B cell (primary cell): ENCODE measurements at regions not wholly inside any gene's neighbourhood (a gene's known extent, or its start where the extent isn't known, plus 50 kb on each side); places are given as distances from the start of the nearest gene placed in this dataset.

Experiments used
- ATAC-seq: fragments of 200-7000 bp; cut with Tn5 transposase; one replicate; pipeline ENCODE4 v1.10.0; 2021; ENCODE audit warnings: low read depth, mild to moderate bottlenecking, moderate number of reproducible peaks, moderate library complexity
- CTCF ChIA-PET: fragments of 350-600 bp; sonication (Branson Sonifier 250); formaldehyde crosslinking; loops from one replicate; lab custom pipeline; 2021; ENCODE audit warnings: antibody characterized with exemption, inconsistent platforms; lab: Charles Lee
- POLR2A ChIA-PET: fragments of 350-600 bp; sonication (Branson Sonifier 250); formaldehyde crosslinking; loops from one replicate; lab custom pipeline; 2021; ENCODE audit warnings: antibody characterized with exemption; lab: Charles Lee
- DNase-seq: peaks from one replicate; pipeline ENCODE4 v3.0.0; 2013
- H2AFZ ChIP-seq: 2 replicates; pipeline ENCODE4 v1.6.1; 2012; ENCODE audit warnings: mild to moderate bottlenecking, low read depth, low read length; ENCODE audit not compliant: insufficient read depth, poor library complexity, severe bottlenecking
- H3K27ac ChIP-seq, 2 donors: 1 replicate in 1 of 2; 2 replicates in 1 of 2; pipeline ENCODE4 v1.5.1; 2012 to 2013; ENCODE audit warnings: low read length in 2 of 2, mild to moderate bottlenecking in 2 of 2, moderate library complexity in 1 of 2
- H3K27me3 ChIP-seq, 4 experiments: fragments of 200-600 bp in 1 of 4; sonication (generic) in 1 of 4; replicated peaks in 1 of 4; 1 replicate in 2 of 4; 2 replicates in 2 of 4; pipeline versions ENCODE4 v1.6.1 to v1.7.0; 2013 to 2016; ENCODE audit warnings: low read length in 3 of 4, mild to moderate bottlenecking in 2 of 4, mixed read lengths in 1 of 4, moderate library complexity in 1 of 4; ENCODE audit not compliant: insufficient read depth in 4 of 4, control insufficient read depth in 3 of 4; ENCODE audit errors: control extremely low read depth in 1 of 4
- H3K36me3 ChIP-seq, 2 experiments: replicated peaks in 1 of 2; 1 replicate in 1 of 2; 2 replicates in 1 of 2; pipeline versions ENCODE4 v1.6.1 to v1.7.1; 2013; ENCODE audit warnings: low read length in 1 of 2; ENCODE audit not compliant: insufficient read depth in 2 of 2, control insufficient read depth in 1 of 2; ENCODE audit errors: control extremely low read depth in 1 of 2, extremely low read depth in 1 of 2
- H3K4me1 ChIP-seq, 2 donors: fragments of 200-600 bp in 1 of 2; sonication (generic) in 1 of 2; 1 replicate in 1 of 2; 2 replicates in 1 of 2; pipeline versions ENCODE4 v1.5.1 to v1.6.1; 2013 to 2017; ENCODE audit warnings: low read length in 2 of 2; ENCODE audit not compliant: control insufficient read depth in 2 of 2, insufficient read depth in 2 of 2
- H3K4me2 ChIP-seq: replicated peaks from 2 replicates; pipeline ENCODE3; 2012; ENCODE audit warnings: mild to moderate bottlenecking, low read depth, low read length; ENCODE audit not compliant: poor library complexity, severe bottlenecking
- H3K4me3 ChIP-seq, 5 experiments: fragments of 200-600 bp in 1 of 5; sonication (generic) in 1 of 5; 1 replicate in 3 of 5; 2 replicates in 2 of 5; pipeline versions ENCODE4 v1.5.1 to v1.7.0; 2011 to 2016; ENCODE audit warnings: low read length in 4 of 5, mild to moderate bottlenecking in 4 of 5, low read depth in 2 of 5, control low read depth in 1 of 5, moderate library complexity in 1 of 5; ENCODE audit not compliant: insufficient read depth in 1 of 5; ENCODE audit errors: control extremely low read depth in 1 of 5, extremely low read depth in 1 of 5
- H3K79me2 ChIP-seq: fragments of 200-600 bp; sonication (generic); one replicate; pipeline ENCODE4 v1.6.0; 2016; ENCODE audit warnings: low read length; ENCODE audit not compliant: control insufficient read depth, insufficient read depth
- H3K9ac ChIP-seq: fragments of 200-600 bp; sonication (generic); 2 replicates; pipeline ENCODE4 v1.6.1; 2017; ENCODE audit warnings: mild to moderate bottlenecking, low read length, moderate library complexity
- H3K9me3 ChIP-seq, 3 donors: one replicate each; pipeline versions ENCODE4 v1.6.1 to v1.7.1; 2013; ENCODE audit warnings: low read length in 2 of 3; ENCODE audit not compliant: control insufficient read depth in 2 of 3, insufficient read depth in 1 of 3; ENCODE audit errors: control extremely low read depth in 1 of 3
- H4K20me1 ChIP-seq: 2 replicates; pipeline ENCODE4 v1.6.0; 2012; ENCODE audit warnings: mild to moderate bottlenecking, low read length; ENCODE audit not compliant: insufficient read depth, control insufficient read depth, poor library complexity, severe bottlenecking
- H3K27ac Mint-ChIP-seq: one replicate; pipeline ENCODE4 v1.8.0; 2021; ENCODE audit warnings: mixed read lengths
- H3K27me3 Mint-ChIP-seq: one replicate; pipeline ENCODE4 v1.8.0; 2021; ENCODE audit warnings: mixed read lengths
- H3K4me1 Mint-ChIP-seq: one replicate; pipeline ENCODE4 v1.8.0; 2021; ENCODE audit warnings: mixed read lengths
- H3K4me3 Mint-ChIP-seq: one replicate; pipeline ENCODE4 v1.8.0; 2021; ENCODE audit warnings: mixed read lengths
- H3K9me3 Mint-ChIP-seq: one replicate; pipeline ENCODE4 v1.8.0; 2022; ENCODE audit warnings: mixed read lengths; ENCODE audit not compliant: insufficient read depth
- EZH2 ChIP-seq: IDR thresholded peaks from 2 replicates; pipeline ENCODE4 v1.6.1; 2012; ENCODE audit warnings: borderline replicate concordance, low read depth, mild to moderate bottlenecking, moderate library complexity, low read length; ENCODE audit not compliant: insufficient read depth, poor library complexity, severe bottlenecking
- WGBS: methylation state at CpG from one replicate; pipeline ENCODE4 v1.1.5; 2013; ENCODE audit warnings: missing lambda C conversion rate; ENCODE audit not compliant: insufficient coverage; 5-methylcytosine and 5-hydroxymethylcytosine counted together
- intact Hi-C: fragments of 100-400 bp; cut with micrococcal nuclease; formaldehyde crosslinking; loops from one replicate; pipeline ENCODE4 v1.10.0; 2022
- TF ChIP-seq, protein P1 (sequence below): fragments of 200-600 bp; IDR thresholded peaks from one replicate; pipeline ENCODE4 v1.8.0; 2022; ENCODE audit warnings: antibody characterized with exemption, mild to moderate bottlenecking

GRCh38 chr11:41935241-41935640 lies 475.8 kb upstream of the LRRC4C start:
- no peaks in the 10 kb centered on the region for H3K27me3 Mint-ChIP-seq
- Histone ChIP-seq H2AFZ (no peak overlapping the region), H3K4me1 (no peaks in the 10 kb centered on the region), H3K9ac (no peak overlapping the region), H3K79me2 (no peaks in the 10 kb centered on the region), H3K27me3 (no peaks in the 10 kb centered on the region), H3K9me3 (peaks cover 0 to 5% (median 1%) of the 10 kb centered on the region in 3 donors), H3K36me3 (no peaks in the 10 kb centered on the region), H4K20me1 (no peaks in the 10 kb centered on the region), H3K4me2 (no peak overlapping the region), H3K4me3 (no peak overlapping the region), H3K27ac (no peak overlapping the region)
- H3K4me1 Mint-ChIP-seq = no peaks in the 10 kb centered on the region
- peaks cover 5% of the 10 kb centered on the region for H3K9me3 Mint-ChIP-seq
- POLR2A ChIA-PET = no interaction called here
- intact Hi-C loops = no loop called here
- 83% methylated on average over 1 of the region's 1 CpG for WGBS
- no peak overlapping the region for H3K4me3 Mint-ChIP-seq
- DNase-seq = no peak
- ATAC-seq = no peak
- CTCF ChIA-PET = no interaction called here
- H3K27ac Mint-ChIP-seq = no peak overlapping the region
- TF ChIP-seq EZH2 = no peak
- TF ChIP-seq, protein P1, sequence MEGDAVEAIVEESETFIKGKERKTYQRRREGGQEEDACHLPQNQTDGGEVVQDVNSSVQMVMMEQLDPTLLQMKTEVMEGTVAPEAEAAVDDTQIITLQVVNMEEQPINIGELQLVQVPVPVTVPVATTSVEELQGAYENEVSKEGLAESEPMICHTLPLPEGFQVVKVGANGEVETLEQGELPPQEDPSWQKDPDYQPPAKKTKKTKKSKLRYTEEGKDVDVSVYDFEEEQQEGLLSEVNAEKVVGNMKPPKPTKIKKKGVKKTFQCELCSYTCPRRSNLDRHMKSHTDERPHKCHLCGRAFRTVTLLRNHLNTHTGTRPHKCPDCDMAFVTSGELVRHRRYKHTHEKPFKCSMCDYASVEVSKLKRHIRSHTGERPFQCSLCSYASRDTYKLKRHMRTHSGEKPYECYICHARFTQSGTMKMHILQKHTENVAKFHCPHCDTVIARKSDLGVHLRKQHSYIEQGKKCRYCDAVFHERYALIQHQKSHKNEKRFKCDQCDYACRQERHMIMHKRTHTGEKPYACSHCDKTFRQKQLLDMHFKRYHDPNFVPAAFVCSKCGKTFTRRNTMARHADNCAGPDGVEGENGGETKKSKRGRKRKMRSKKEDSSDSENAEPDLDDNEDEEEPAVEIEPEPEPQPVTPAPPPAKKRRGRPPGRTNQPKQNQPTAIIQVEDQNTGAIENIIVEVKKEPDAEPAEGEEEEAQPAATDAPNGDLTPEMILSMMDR = no peak

- Mint-ChIP-seq H3K27ac (no peak overlapping the region), H3K27me3 (no peaks in the 10 kb centered on the region), H3K4me3 (no peak overlapping the region), H3K9me3 (peaks cover 5% of the 10 kb centered on the region), H3K4me1 (no peaks in the 10 kb centered on the region)
- H4K20me1 ChIP-seq = no peaks in the 10 kb centered on the region
- no peaks in the 10 kb centered on the region for H3K79me2 ChIP-seq
- no peaks in the 10 kb centered on the region for H3K36me3 ChIP-seq
- ATAC-seq = no peak
- no peak overlapping the region for H3K27ac ChIP-seq
- H2AFZ ChIP-seq = no peak overlapping the region
- H3K4me1 ChIP-seq = no peaks in the 10 kb centered on the region
- ChIA-PET CTCF (no interaction called here), POLR2A (no interaction called here)
- H3K9ac ChIP-seq = no peak overlapping the region
- no peak overlapping the region for H3K4me2 ChIP-seq
- no CpG with 5 or more reads among the region's 1 CpG for WGBS
- H3K4me3 ChIP-seq = no peak overlapping the region
- H3K27me3 ChIP-seq = no peaks in the 10 kb centered on the region
- peaks cover 0 to 5% (median 1%) of the 10 kb centered on the region in 3 donors for H3K9me3 ChIP-seq
- TF ChIP-seq EZH2 = no peak
- DNase-seq = no peak
- intact Hi-C loops = no loop called here
These were observed 476.3 kb upstream of the LRRC4C start for GRCh38 chr11:41935795-41936194.
